ENCODE measurements at regions not wholly inside any gene's neighbourhood (a gene's known extent, or its start where the extent isn't known, plus 50 kb on each side); places are given as distances from the start of the nearest gene placed in this dataset.
"Not testable (repeated sequence)": the region's sequence is repeated elsewhere in the genome, so short reads cannot be mapped to it uniquely, and the experiment has no call there.

DNA sequence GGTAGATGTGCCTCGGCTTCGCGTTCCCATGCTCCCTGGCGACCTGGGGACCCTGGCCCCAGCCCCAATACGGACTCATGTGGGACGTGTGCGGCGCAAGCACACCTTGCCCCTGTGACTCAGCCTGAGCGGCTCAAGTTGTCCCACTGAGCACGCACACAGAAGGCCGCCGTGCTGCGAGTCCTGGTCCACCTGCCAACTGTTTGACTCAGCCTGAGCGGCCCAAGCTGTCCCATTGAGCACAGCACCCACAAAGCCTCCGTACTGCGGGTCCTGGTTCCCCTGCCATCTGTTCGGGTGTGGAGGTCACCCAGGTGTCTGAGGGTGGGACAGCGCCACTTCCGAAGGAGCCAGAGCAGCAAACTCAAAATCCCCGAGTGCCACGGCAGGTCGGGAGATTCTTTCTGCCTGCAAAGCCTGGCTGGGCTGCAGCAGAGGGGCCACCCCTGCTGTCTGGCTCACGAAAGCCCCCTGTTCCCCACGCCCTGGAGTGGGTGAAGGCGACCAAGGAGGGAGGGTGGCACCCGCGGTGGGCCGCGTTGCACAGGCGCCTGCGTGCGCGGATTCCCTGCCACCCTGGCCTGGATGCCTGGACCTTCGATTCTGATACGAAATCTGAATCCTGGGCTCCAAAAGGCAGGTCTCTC lies 362.6 kb upstream of the DEFB115 start:
- DNase-seq (ENCODE audit: low spot score); intact Hi-C loops (cut with micrococcal nuclease; ENCODE audit: unreplicated experiment); H3K9me3 ChIP-seq (ENCODE audit: low read depth, low read length, poor library complexity, severe bottlenecking); H3K36me3 ChIP-seq (ENCODE audit: insufficient read depth, low read length, poor library complexity, severe bottlenecking); CTCF ChIA-PET; H3K27ac ChIP-seq (ENCODE audit: low read depth, low read length, poor library complexity, severe bottlenecking); H3K27me3 ChIP-seq (replicated peaks; ENCODE audit: insufficient read depth, low read depth, low read length, poor library complexity); BruUV-seq (replicated peaks); H3K4me1 ChIP-seq (ENCODE audit: insufficient read depth, low read length, poor library complexity, severe bottlenecking); H3K4me3 ChIP-seq (ENCODE audit: low read depth, low read length, poor library complexity, severe bottlenecking); POLR2A ChIA-PET (ENCODE audit: low non-redundant PET): not testable (repeated sequence)

DNA sequence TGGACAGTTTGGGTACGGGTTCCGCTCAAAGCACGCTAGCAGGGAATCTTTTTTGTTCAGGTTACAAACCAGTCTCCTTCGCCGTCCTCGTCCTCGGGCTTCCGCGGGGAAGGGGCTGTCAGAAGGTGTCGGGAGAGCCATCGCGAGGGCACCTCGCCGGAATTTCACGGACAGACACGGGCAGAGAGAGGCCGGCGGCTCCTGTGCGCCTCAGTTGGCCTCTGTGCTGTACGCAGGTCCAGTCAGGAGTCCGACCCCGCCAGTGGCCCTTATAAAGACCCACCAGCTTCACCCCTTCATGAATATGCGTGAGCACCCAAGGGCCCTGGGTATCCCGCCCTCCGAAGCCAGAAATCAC lies 362.1 kb upstream of the DEFB115 start:
- CTCF ChIA-PET; H3K27me3 ChIP-seq (replicated peaks; ENCODE audit: insufficient read depth, low read depth, low read length, poor library complexity); H3K4me3 ChIP-seq (ENCODE audit: low read depth, low read length, poor library complexity, severe bottlenecking); intact Hi-C loops (cut with micrococcal nuclease; ENCODE audit: unreplicated experiment); BruUV-seq (replicated peaks); H3K27ac ChIP-seq (ENCODE audit: low read depth, low read length, poor library complexity, severe bottlenecking); H3K4me1 ChIP-seq (ENCODE audit: insufficient read depth, low read length, poor library complexity, severe bottlenecking); H3K9me3 ChIP-seq (ENCODE audit: low read depth, low read length, poor library complexity, severe bottlenecking); POLR2A ChIA-PET (ENCODE audit: low non-redundant PET); DNase-seq (ENCODE audit: low spot score); H3K36me3 ChIP-seq (ENCODE audit: insufficient read depth, low read length, poor library complexity, severe bottlenecking): not testable (repeated sequence)

DNA sequence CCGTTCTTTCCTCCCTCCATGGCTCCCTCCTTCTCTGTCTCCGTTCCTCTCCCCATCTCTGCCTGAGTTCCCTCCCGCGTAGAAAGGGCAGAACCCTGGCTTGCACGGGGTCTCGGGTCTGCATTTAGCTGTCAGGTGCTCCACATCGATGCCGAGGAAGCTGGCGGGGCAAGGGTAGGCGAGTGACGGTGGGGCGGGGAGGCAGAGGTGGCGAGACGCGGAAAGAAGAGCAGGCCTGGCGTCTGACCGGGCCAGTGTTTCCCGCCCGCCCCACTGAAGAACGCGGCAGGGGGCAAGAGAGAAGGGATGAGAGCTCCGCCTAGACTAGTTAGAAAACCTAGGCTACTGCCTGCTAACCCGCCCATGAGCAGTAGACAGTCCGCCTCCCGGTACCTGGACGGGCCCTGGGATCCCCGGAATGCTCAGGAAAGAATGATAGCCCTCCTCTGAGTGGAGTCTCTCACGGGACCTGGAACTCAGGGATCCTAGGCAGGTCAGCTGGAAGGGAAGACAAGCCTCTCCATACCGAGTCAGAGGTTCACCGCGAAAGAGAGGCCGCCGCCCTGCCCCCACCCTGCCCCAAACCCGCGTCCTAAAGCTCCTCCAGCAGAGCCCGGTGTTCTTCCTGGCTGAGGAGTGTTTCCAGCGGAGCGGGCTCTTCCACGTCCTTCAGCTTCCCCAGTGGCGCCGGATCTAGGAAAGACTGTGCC lies 357.9 kb upstream of the DEFB115 start:
- intact Hi-C loops (cut with micrococcal nuclease; ENCODE audit: unreplicated experiment); BruUV-seq (replicated peaks): not testable (repeated sequence)

DNA sequence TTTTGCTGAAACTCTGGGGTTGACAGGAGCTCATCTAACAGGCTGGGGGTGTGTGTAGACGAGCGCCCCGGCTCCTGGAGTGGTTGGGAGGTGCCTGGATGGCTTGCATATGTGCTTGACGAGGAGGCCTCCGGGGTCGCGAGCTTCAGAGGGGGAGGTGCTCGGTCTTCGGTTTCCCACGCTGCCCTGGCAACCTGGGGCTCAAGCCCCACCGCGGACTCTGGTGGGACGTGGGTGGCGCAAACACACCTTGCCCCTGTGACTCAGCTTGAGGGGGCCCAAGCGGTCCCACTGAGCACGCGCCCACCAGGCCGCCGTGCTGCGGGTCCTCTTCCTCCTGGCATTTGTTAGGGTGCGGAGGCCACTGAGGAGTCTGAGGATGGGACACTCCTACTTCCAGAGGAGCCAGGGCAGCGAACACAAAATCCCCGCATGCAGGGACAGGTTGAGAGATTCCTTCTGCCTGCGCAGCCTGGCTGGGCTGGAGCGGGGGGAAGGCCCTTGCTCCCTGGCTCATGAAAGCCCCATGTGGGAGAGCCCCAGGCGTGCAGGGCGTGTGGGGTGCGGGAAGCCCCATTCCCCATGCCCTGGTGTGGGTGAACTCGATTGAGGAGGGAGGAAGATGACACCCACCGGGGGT lies 357.3 kb upstream of the DEFB115 start:
- CTCF ChIA-PET; H3K4me1 ChIP-seq (ENCODE audit: insufficient read depth, low read length, poor library complexity, severe bottlenecking); H3K27ac ChIP-seq (ENCODE audit: low read depth, low read length, poor library complexity, severe bottlenecking); BruUV-seq (replicated peaks); H3K27me3 ChIP-seq (replicated peaks; ENCODE audit: insufficient read depth, low read depth, low read length, poor library complexity); intact Hi-C loops (cut with micrococcal nuclease; ENCODE audit: unreplicated experiment); DNase-seq (ENCODE audit: low spot score); H3K4me3 ChIP-seq (ENCODE audit: low read depth, low read length, poor library complexity, severe bottlenecking); H3K36me3 ChIP-seq (ENCODE audit: insufficient read depth, low read length, poor library complexity, severe bottlenecking); POLR2A ChIA-PET (ENCODE audit: low non-redundant PET); H3K9me3 ChIP-seq (ENCODE audit: low read depth, low read length, poor library complexity, severe bottlenecking): not testable (repeated sequence)

More for the DNA sequence above, 357.9 kb upstream of the DEFB115 start:
- H3K27ac ChIP-seq (ENCODE audit: low read depth, low read length, poor library complexity, severe bottlenecking); H3K9me3 ChIP-seq (ENCODE audit: low read depth, low read length, poor library complexity, severe bottlenecking); H3K4me1 ChIP-seq (ENCODE audit: insufficient read depth, low read length, poor library complexity, severe bottlenecking); DNase-seq (ENCODE audit: low spot score); POLR2A ChIA-PET (ENCODE audit: low non-redundant PET); H3K36me3 ChIP-seq (ENCODE audit: insufficient read depth, low read length, poor library complexity, severe bottlenecking); H3K4me3 ChIP-seq (ENCODE audit: low read depth, low read length, poor library complexity, severe bottlenecking); H3K27me3 ChIP-seq (replicated peaks; ENCODE audit: insufficient read depth, low read depth, low read length, poor library complexity); CTCF ChIA-PET: not testable (repeated sequence)

GRCh38 chr20:30905231-30905630 lies 352.2 kb upstream of the DEFB115 start:
- H3K27me3 ChIP-seq (replicated peaks; ENCODE audit: insufficient read depth, low read depth, low read length, poor library complexity); H3K9me3 ChIP-seq (ENCODE audit: low read depth, low read length, poor library complexity, severe bottlenecking); H3K27ac ChIP-seq (ENCODE audit: low read depth, low read length, poor library complexity, severe bottlenecking); intact Hi-C loops (cut with micrococcal nuclease; ENCODE audit: unreplicated experiment); BruUV-seq (replicated peaks); H3K4me1 ChIP-seq (ENCODE audit: insufficient read depth, low read length, poor library complexity, severe bottlenecking); CTCF ChIA-PET; POLR2A ChIA-PET (ENCODE audit: low non-redundant PET); DNase-seq (ENCODE audit: low spot score); H3K4me3 ChIP-seq (ENCODE audit: low read depth, low read length, poor library complexity, severe bottlenecking); H3K36me3 ChIP-seq (ENCODE audit: insufficient read depth, low read length, poor library complexity, severe bottlenecking): not testable (repeated sequence)

Data from A673 (cell line).